Duodenal mucosa (tissue), 2 donors: ENCODE measurements at regions not wholly inside any gene's neighbourhood (a gene's known extent, or its start where the extent isn't known, plus 50 kb on each side); places are given as distances from the start of the nearest gene placed in this dataset.

Experiments
- H3K27ac ChIP-seq: one replicate; pipeline ENCODE4 v1.7.0; 2013; ENCODE audit warnings: low read depth, low read length
- H3K27me3 ChIP-seq, 2 donors: one replicate each; pipeline ENCODE4 v1.7.0; 2013; ENCODE audit warnings: low read length in 2 of 2, control low read depth in 1 of 2; ENCODE audit not compliant: insufficient read depth in 2 of 2, control insufficient read depth in 1 of 2
- H3K36me3 ChIP-seq, 2 donors: one replicate each; pipeline ENCODE4 v1.7.0; 2013; ENCODE audit warnings: low read length in 2 of 2, control low read depth in 1 of 2; ENCODE audit not compliant: insufficient read depth in 2 of 2, control insufficient read depth in 1 of 2
- H3K4me1 ChIP-seq, 2 donors: one replicate each; pipeline ENCODE4 v1.7.0; 2013; ENCODE audit warnings: low read length in 2 of 2, control low read depth in 1 of 2; ENCODE audit not compliant: insufficient read depth in 2 of 2, control insufficient read depth in 1 of 2
- H3K4me3 ChIP-seq, 2 donors: one replicate each; pipeline ENCODE4 v1.7.0; 2013; ENCODE audit warnings: low read length in 2 of 2, low read depth in 1 of 2
- H3K9ac ChIP-seq, 2 donors: one replicate each; pipeline ENCODE4 v1.7.0; 2013; ENCODE audit warnings: low read length in 2 of 2, low read depth in 1 of 2
- H3K9me3 ChIP-seq, 2 donors: one replicate each; pipeline ENCODE4 v1.7.0; 2013; ENCODE audit warnings: low read length in 2 of 2, control low read depth in 1 of 2; ENCODE audit not compliant: control insufficient read depth in 1 of 2

- H3K9me3 ChIP-seq, result no peaks in the 10 kb centered on the region
- no peak overlapping the region for H3K4me3 ChIP-seq
- no peaks in the 10 kb centered on the region for H3K4me1 ChIP-seq
- no peak overlapping the region for H3K27ac ChIP-seq
- H3K9ac ChIP-seq, result no peak overlapping the region
- H3K36me3 ChIP-seq, result no peaks in the 10 kb centered on the region
- no peaks in the 10 kb centered on the region for H3K27me3 ChIP-seq
These were observed 498.6 kb downstream of the CCDC85A start for GRCh38 chr2:56682397-56682760.

GRCh38 chr2:56684327-56684726, 500.5 kb downstream of the CCDC85A start:
- no peak overlapping the region for H3K4me3 ChIP-seq
- H3K36me3 ChIP-seq, result no peaks in the 10 kb centered on the region
- no peak overlapping the region for H3K27ac ChIP-seq
- H3K9me3 ChIP-seq, result no peaks in the 10 kb centered on the region
- H3K9ac ChIP-seq, result no peak overlapping the region
- H3K4me1 ChIP-seq, result no peaks in the 10 kb centered on the region
- H3K27me3 ChIP-seq, result no peaks in the 10 kb centered on the region

DNA sequence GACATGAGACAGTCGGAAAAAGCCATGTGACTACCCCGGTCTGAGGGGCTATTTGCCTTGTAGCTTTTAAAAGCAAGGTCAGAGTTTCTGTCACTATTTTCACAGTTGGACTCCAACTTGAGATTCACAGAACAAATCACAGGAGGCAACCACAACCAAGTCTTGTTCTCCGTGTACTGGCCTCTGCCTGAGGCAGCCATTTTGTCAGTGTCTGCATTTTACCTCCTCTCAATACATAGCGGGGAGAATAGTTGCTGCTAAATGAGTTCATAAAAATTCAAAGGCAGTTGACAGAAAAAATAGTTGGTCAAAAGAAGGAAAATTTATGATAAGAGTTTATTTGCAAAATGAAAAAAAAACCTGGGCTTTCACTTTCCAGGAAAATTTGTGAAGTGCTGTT, 501.4 kb downstream of the CCDC85A start:
- no peaks in the 10 kb centered on the region for H3K4me1 ChIP-seq
- H3K9me3 ChIP-seq, result no peaks in the 10 kb centered on the region
- no peaks in the 10 kb centered on the region for H3K27me3 ChIP-seq
- H3K27ac ChIP-seq, result no peak overlapping the region
- no peaks in the 10 kb centered on the region for H3K36me3 ChIP-seq
- H3K9ac ChIP-seq, result no peak overlapping the region
- H3K4me3 ChIP-seq, result no peak overlapping the region

GRCh38 chr2:56687169-56687568, 503.4 kb downstream of the CCDC85A start:
- H3K27ac ChIP-seq, result no peak overlapping the region
- no peaks in the 10 kb centered on the region for H3K27me3 ChIP-seq
- H3K9ac ChIP-seq, result no peak overlapping the region
- no peaks in the 10 kb centered on the region for H3K36me3 ChIP-seq
- no peaks in the 10 kb centered on the region for H3K4me1 ChIP-seq
- H3K9me3 ChIP-seq, result no peaks in the 10 kb centered on the region
- no peak overlapping the region for H3K4me3 ChIP-seq

- H3K36me3 ChIP-seq, result no peaks in the 10 kb centered on the region
- no peak overlapping the region for H3K27ac ChIP-seq
These were observed 504.9 kb downstream of the CCDC85A start for GRCh38 chr2:56688661-56689060.

GRCh38 chr2:56693501-56693900, 509.7 kb downstream of the CCDC85A start:
- Histone ChIP-seq H3K4me1 (no peaks in the 10 kb centered on the region), H3K36me3 (no peaks in the 10 kb centered on the region), H3K4me3 (no peak overlapping the region), H3K9ac (no peak overlapping the region), H3K27ac (no peak overlapping the region), H3K27me3 (no peaks in the 10 kb centered on the region), H3K9me3 (no peaks in the 10 kb centered on the region)

More at GRCh38 chr2:56688661-56689060, 504.9 kb downstream of the CCDC85A start:
- Histone ChIP-seq H3K4me3 (no peak overlapping the region), H3K27me3 (no peaks in the 10 kb centered on the region), H3K9ac (no peak overlapping the region), H3K9me3 (no peaks in the 10 kb centered on the region), H3K4me1 (no peaks in the 10 kb centered on the region)

DNA sequence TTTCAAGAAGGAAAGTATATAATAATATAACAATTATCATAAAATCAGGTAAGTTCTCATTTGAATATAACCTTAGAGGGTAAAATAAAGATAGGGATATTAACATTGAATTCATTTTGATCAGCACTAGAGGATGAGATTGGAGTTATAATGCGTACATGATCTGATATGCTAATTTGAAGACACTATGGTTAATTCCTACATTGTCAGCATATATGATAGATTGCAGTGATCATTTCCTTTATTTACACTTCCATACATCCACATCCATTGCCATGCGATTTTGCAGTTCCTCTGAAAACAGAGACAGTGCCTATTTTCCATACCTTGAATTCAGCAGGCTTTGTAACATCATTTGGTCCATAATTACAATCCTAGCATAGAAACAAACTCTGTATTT, 519.2 kb downstream of the CCDC85A start:
- no peak overlapping the region for H3K9ac ChIP-seq
- H3K27ac ChIP-seq, result no peak overlapping the region
- no peaks in the 10 kb centered on the region for H3K36me3 ChIP-seq
- H3K4me3 ChIP-seq, result no peak overlapping the region
- no peaks in the 10 kb centered on the region for H3K4me1 ChIP-seq
- H3K9me3 ChIP-seq, result no peaks in the 10 kb centered on the region
- no peaks in the 10 kb centered on the region for H3K27me3 ChIP-seq

GRCh38 chr2:56705713-56706112, 521.9 kb downstream of the CCDC85A start:
- Histone ChIP-seq H3K9ac (no peak overlapping the region), H3K27me3 (no peaks in the 10 kb centered on the region), H3K36me3 (no peaks in the 10 kb centered on the region), H3K4me1 (no peaks in the 10 kb centered on the region), H3K9me3 (no peaks in the 10 kb centered on the region), H3K27ac (no peak overlapping the region), H3K4me3 (no peak overlapping the region)

DNA sequence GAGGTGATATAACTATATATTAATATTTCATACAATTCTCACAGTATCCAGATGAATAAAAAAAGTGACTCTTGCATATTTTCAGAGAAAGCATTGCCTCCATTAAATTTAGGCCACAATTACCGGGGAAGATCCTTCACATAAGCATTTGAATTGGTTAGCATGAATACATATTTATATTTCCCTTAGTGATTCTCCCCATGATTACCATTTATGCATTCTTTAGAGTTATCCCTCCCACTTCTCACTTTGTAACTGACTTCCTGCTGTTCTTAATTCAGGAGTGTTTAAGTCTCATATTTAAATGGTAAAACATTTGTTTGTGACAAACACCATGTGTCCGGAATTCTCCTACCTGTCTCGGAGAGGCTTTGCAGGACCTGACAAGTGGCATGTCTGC, 523.4 kb downstream of the CCDC85A start:
- Histone ChIP-seq H3K27me3 (no peaks in the 10 kb centered on the region), H3K36me3 (no peaks in the 10 kb centered on the region), H3K9ac (no peak overlapping the region), H3K9me3 (no peaks in the 10 kb centered on the region), H3K4me3 (no peak overlapping the region), H3K27ac (no peak overlapping the region), H3K4me1 (no peaks in the 10 kb centered on the region)

DNA sequence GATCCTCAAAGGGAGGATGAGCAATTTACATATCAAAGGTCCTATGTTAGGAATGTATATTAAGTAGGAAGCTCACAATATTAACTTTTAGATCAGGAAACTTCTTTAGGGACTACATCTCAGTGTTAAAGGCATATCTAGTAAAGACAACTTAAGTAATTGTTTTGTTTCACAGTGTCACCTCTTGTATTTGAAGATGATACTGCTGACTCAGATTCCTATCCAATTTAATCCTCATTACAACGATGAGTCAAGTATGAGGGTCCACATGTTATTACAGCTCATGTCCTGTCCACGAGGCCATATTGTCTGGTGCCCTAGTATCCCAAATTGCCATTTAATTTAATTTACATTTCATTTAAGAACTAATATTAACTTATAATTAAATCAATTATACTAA, 523.9 kb downstream of the CCDC85A start:
- H3K36me3 ChIP-seq, result no peaks in the 10 kb centered on the region
- no peak overlapping the region for H3K27ac ChIP-seq
- H3K9ac ChIP-seq, result no peak overlapping the region
- H3K27me3 ChIP-seq, result no peaks in the 10 kb centered on the region
- no peaks in the 10 kb centered on the region for H3K4me1 ChIP-seq
- H3K9me3 ChIP-seq, result no peaks in the 10 kb centered on the region
- H3K4me3 ChIP-seq, result no peak overlapping the region

DNA sequence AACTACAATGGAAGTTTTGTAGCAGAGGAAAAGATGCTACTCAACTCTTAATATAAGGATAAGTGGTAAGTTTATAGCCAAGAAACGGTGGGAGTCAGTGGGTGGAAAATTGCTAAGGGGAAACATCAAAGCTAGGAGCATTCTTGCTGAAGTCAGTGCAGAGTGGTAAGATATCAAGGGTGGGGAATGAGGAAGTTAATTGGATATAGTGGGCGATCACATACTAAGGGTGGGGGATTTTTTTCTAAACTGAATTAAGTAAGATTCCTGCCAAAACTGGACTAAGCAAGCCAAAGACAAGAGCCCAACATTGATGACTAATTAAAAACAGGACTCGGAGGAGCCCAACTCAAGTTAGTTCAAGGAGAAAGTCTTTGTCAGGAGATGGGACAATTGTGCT, 525.4 kb downstream of the CCDC85A start:
- no peak overlapping the region for H3K4me3 ChIP-seq
- no peaks in the 10 kb centered on the region for H3K4me1 ChIP-seq
- no peaks in the 10 kb centered on the region for H3K27me3 ChIP-seq
- H3K27ac ChIP-seq, result no peak overlapping the region
- H3K36me3 ChIP-seq, result no peaks in the 10 kb centered on the region
- no peaks in the 10 kb centered on the region for H3K9me3 ChIP-seq
- H3K9ac ChIP-seq, result no peak overlapping the region
